ENCODE measurements at regions not wholly inside any gene's neighbourhood (a gene's known extent, or its start where the extent isn't known, plus 50 kb on each side); places are given as distances from the start of the nearest gene placed in this dataset.
"Not testable (repeated sequence)": the region's sequence is repeated elsewhere in the genome, so short reads cannot be mapped to it uniquely, and the experiment has no call there.

- DNase-seq (ENCODE audit: low read depth in 4 of 4, low spot score in 1 of 4) = not testable (repeated sequence)
Measured at GRCh38 chr11:100409267-100409666, 277.8 kb upstream of the ARHGAP42 start.

GRCh38 chr11:100419518-100419917 lies 267.6 kb upstream of the ARHGAP42 start:
- DNase-seq (ENCODE audit: low read depth in 4 of 4, low spot score in 1 of 4) = no peak

- DNase-seq (ENCODE audit: low read depth in 4 of 4, low spot score in 1 of 4) = no peak
Measured at GRCh38 chr11:100434821-100435641, 252.1 kb upstream of the ARHGAP42 start.

GRCh38 chr11:100438376-100438775 lies 248.7 kb upstream of the ARHGAP42 start:
- no peak for DNase-seq (ENCODE audit: low read depth in 4 of 4, low spot score in 1 of 4)

- DNase-seq (ENCODE audit: low read depth in 4 of 4, low spot score in 1 of 4) = no peak
Measured at GRCh38 chr11:100441086-100441485, 246.0 kb upstream of the ARHGAP42 start.

GRCh38 chr11:100442017-100442416 lies 245.1 kb upstream of the ARHGAP42 start:
- DNase-seq (ENCODE audit: low read depth in 4 of 4, low spot score in 1 of 4) = no peak

GRCh38 chr11:100445231-100445735 lies 241.8 kb upstream of the ARHGAP42 start:
- no peak for DNase-seq (ENCODE audit: low read depth in 4 of 4, low spot score in 1 of 4)

- DNase-seq (ENCODE audit: low read depth in 4 of 4, low spot score in 1 of 4) = not testable (repeated sequence)
Measured at GRCh38 chr11:100451801-100452460, 235.2 kb upstream of the ARHGAP42 start.

GRCh38 chr11:100459811-100460210 lies 227.3 kb upstream of the ARHGAP42 start:
- DNase-seq (ENCODE audit: low read depth in 4 of 4, low spot score in 1 of 4) = no peak

GRCh38 chr11:100460426-100460825 lies 226.7 kb upstream of the ARHGAP42 start:
- no peak for DNase-seq (ENCODE audit: low read depth in 4 of 4, low spot score in 1 of 4)

GRCh38 chr11:100467821-100468508 lies 219.1 kb upstream of the ARHGAP42 start:
- no peak for DNase-seq (ENCODE audit: low read depth in 4 of 4, low spot score in 1 of 4)

- DNase-seq (ENCODE audit: low read depth in 4 of 4, low spot score in 1 of 4) = no peak
Measured at GRCh38 chr11:100469835-100470234, 217.3 kb upstream of the ARHGAP42 start.

GRCh38 chr11:100472727-100473389 lies 214.2 kb upstream of the ARHGAP42 start:
- no peak for DNase-seq (ENCODE audit: low read depth in 4 of 4, low spot score in 1 of 4)

- no peak for DNase-seq (ENCODE audit: low read depth in 4 of 4, low spot score in 1 of 4)
Measured at GRCh38 chr11:100473390-100473740, 213.7 kb upstream of the ARHGAP42 start.

- no peak for DNase-seq (ENCODE audit: low read depth in 4 of 4, low spot score in 1 of 4)
Measured at GRCh38 chr11:100484948-100485347, 202.1 kb upstream of the ARHGAP42 start.

GRCh38 chr11:100498780-100499179 lies 188.3 kb upstream of the ARHGAP42 start:
- no peak for DNase-seq (ENCODE audit: low read depth in 4 of 4, low spot score in 1 of 4)

GRCh38 chr11:100501450-100501849 lies 185.6 kb upstream of the ARHGAP42 start:
- DNase-seq (ENCODE audit: low read depth in 4 of 4, low spot score in 1 of 4) = no peak

GRCh38 chr11:100512475-100512874 lies 174.6 kb upstream of the ARHGAP42 start:
- no peak for DNase-seq (ENCODE audit: low read depth in 4 of 4, low spot score in 1 of 4)

GRCh38 chr11:100515087-100515486 lies 172.0 kb upstream of the ARHGAP42 start:
- no peak for DNase-seq (ENCODE audit: low read depth in 4 of 4, low spot score in 1 of 4)

GRCh38 chr11:100525197-100525596 lies 161.9 kb upstream of the ARHGAP42 start:
- no peak for DNase-seq (ENCODE audit: low read depth in 4 of 4, low spot score in 1 of 4)

- no peak for DNase-seq (ENCODE audit: low read depth in 4 of 4, low spot score in 1 of 4)
Measured at GRCh38 chr11:100525635-100526034, 161.5 kb upstream of the ARHGAP42 start.
